HCT116 (cell line): ENCODE measurements at regions not wholly inside any gene's neighbourhood (a gene's known extent, or its start where the extent isn't known, plus 50 kb on each side); places are given as distances from the start of the nearest gene placed in this dataset.

Source experiments
- ATAC-seq: fragments of 200-7000 bp; cut with Tn5 transposase; 2 replicates; pipeline ENCODE4 v1.9.1; 2020; ENCODE audit warnings: mild to moderate bottlenecking, moderate library complexity
- BruUV-seq: library from RNA; stranded (reverse); fragments of 400-500 nt; replicated peaks from 2 replicates; lab custom pipeline; 2021; lab: Mats Ljungman, UMichigan
- CTCF ChIA-PET: fragments of 300-600 bp; sonication (Branson Sonifier 250); formaldehyde crosslinking; loops from one replicate; lab custom pipeline; 2021; ENCODE audit warnings: antibody characterized with exemption; lab: Charles Lee
- POLR2A ChIA-PET: fragments of 300-600, 350-600 bp; sonication (Branson Sonifier 250); formaldehyde crosslinking; loops from one replicate; lab custom pipeline; 2021; ENCODE audit warnings: antibody characterized with exemption; lab: Charles Lee
- RAD21 ChIA-PET, 2 experiments: fragments of 300-600 bp; sonication (Branson Sonifier 250); formaldehyde crosslinking; loops; one replicate each; lab custom pipeline; 2023; ENCODE audit warnings: low total read pairs in 2 of 2; ENCODE audit not compliant: uncharacterized antibody in 2 of 2, unreplicated experiment in 2 of 2, low non-redundant PET in 1 of 2; lab: Charles Lee
- DNase-seq: peaks from one replicate; pipeline ENCODE4 v3.0.0-alpha.2; 2010; ENCODE audit warnings: low read depth, low spot score
- H2AFZ ChIP-seq: fragments of 200-600 bp; shearing (Covaris generic), sonication (generic); 2 replicates; pipeline ENCODE4 v1.6.1; 2017; ENCODE audit warnings: low read depth, mixed run types, mixed read lengths, antibody characterized with exemption, low read length; ENCODE audit not compliant: poor library complexity, severe bottlenecking
- H3K27ac ChIP-seq: 2 replicates; pipeline ENCODE4 v1.5.1; 2012; ENCODE audit warnings: low read depth, low read length
- H3K27me3 ChIP-seq: fragments of 200-600 bp; sonication (generic); 2 replicates; pipeline ENCODE4 v1.6.1; 2016; ENCODE audit warnings: mixed run types, low read length, mixed read lengths; ENCODE audit not compliant: insufficient read depth
- H3K36me3 ChIP-seq, 2 experiments: fragments of 200-500 bp in 1 of 2; fragments of 200-600 bp in 1 of 2; sonication (Bioruptor generic) in 1 of 2; sonication (generic) in 1 of 2; 2 replicates each; pipeline versions ENCODE4 v1.5.1 to v1.6.1; 2014 to 2016; ENCODE audit warnings: low read length in 2 of 2, inconsistent platforms in 1 of 2, mixed read lengths in 1 of 2, mixed run types in 1 of 2; ENCODE audit not compliant: insufficient read depth in 2 of 2, control insufficient read depth in 1 of 2
- H3K4me1 ChIP-seq, 2 experiments: fragments of 200-600 bp in 1 of 2; sonication (generic) in 1 of 2; 2 replicates each; pipeline versions ENCODE4 v1.5.1 to v1.6.1; 2012 to 2017; ENCODE audit warnings: low read length in 2 of 2, inconsistent platforms in 1 of 2, mild to moderate bottlenecking in 1 of 2, mixed read lengths in 1 of 2, mixed run types in 1 of 2, moderate library complexity in 1 of 2; ENCODE audit not compliant: insufficient read depth in 2 of 2, control insufficient read depth in 1 of 2
- H3K4me2 ChIP-seq: fragments of 200-600 bp; sonication (generic); 2 replicates; pipeline ENCODE4 v1.6.1; 2017; ENCODE audit warnings: mixed run types, low read length, mixed read lengths
- H3K4me3 ChIP-seq, 2 experiments: fragments of 200-600 bp in 1 of 2; sonication (generic) in 1 of 2; replicated peaks in 1 of 2; 2 replicates each; pipeline ENCODE4 v1.5.1; 2011 to 2016; ENCODE audit warnings: low read length in 2 of 2, control low read depth in 1 of 2, low read depth in 1 of 2, mild to moderate bottlenecking in 1 of 2, mixed read lengths in 1 of 2, mixed run types in 1 of 2
- H3K79me2 ChIP-seq: fragments of 200-600 bp; sonication (generic); 2 replicates; pipeline ENCODE4 v1.6.1; 2017; ENCODE audit warnings: mild to moderate bottlenecking, mixed run types, low read length, moderate library complexity, mixed read lengths; ENCODE audit not compliant: insufficient read depth
- H3K9ac ChIP-seq: fragments of 200-600 bp; sonication (generic); 2 replicates; pipeline ENCODE4 v1.6.1; 2016; ENCODE audit warnings: low read length, mixed read lengths
- H3K9me2 ChIP-seq: fragments of 200-600 bp; sonication (generic), shearing (Covaris generic); 2 replicates; pipeline ENCODE4 v1.6.1; 2017; ENCODE audit warnings: mixed run types, mild to moderate bottlenecking, moderate library complexity; ENCODE audit not compliant: insufficient read depth
- H3K9me3 ChIP-seq, 2 experiments: fragments of 200-500 bp in 1 of 2; fragments of 200-600 bp in 1 of 2; sonication (Bioruptor generic) in 1 of 2; sonication (generic) in 1 of 2; 2 replicates each; pipeline ENCODE4 v1.6.1; 2014 to 2017; ENCODE audit warnings: low read length in 2 of 2, mixed read lengths in 2 of 2, inconsistent platforms in 1 of 2, low read depth in 1 of 2, mild to moderate bottlenecking in 1 of 2, mixed run types in 1 of 2, moderate library complexity in 1 of 2; ENCODE audit not compliant: control insufficient read depth in 1 of 2, insufficient read depth in 1 of 2
- H4K20me1 ChIP-seq: fragments of 200-600 bp; sonication (generic), shearing (Covaris generic); 2 replicates; pipeline ENCODE4 v1.6.1; 2017; ENCODE audit warnings: mixed run types, mild to moderate bottlenecking, moderate library complexity; ENCODE audit not compliant: insufficient read depth
- ATF3 ChIP-seq: IDR thresholded peaks from 2 replicates; pipeline ENCODE4 v1.6.1; 2012
- CBX3 ChIP-seq: IDR thresholded peaks from 2 replicates; pipeline ENCODE4 v1.6.1; 2012; ENCODE audit warnings: low read depth
- CEBPB ChIP-seq: IDR thresholded peaks from 2 replicates; pipeline ENCODE4 v1.6.1; 2012; ENCODE audit warnings: low read depth
- CTCF ChIP-seq, 3 experiments: fragments of 200-600 bp in 1 of 3; sonication (generic) in 1 of 3; IDR thresholded peaks in 2 of 3; conservative IDR thresholded peaks in 1 of 3; 2 replicates each; pipeline ENCODE4 v1.5.1; 2012 to 2017; ENCODE audit warnings: low read depth in 2 of 3, low read length in 2 of 3, antibody characterized with exemption in 1 of 3, borderline replicate concordance in 1 of 3, control low read depth in 1 of 3, mild to moderate bottlenecking in 1 of 3, mixed read lengths in 1 of 3, mixed run types in 1 of 3, moderate library complexity in 1 of 3; ENCODE audit not compliant: insufficient read depth in 1 of 3
- EGR1 ChIP-seq: IDR thresholded peaks from 2 replicates; pipeline ENCODE4 v1.6.1; 2012; ENCODE audit warnings: low read depth
- ELF1 ChIP-seq: IDR thresholded peaks from 2 replicates; pipeline ENCODE4 v1.6.1; 2012; ENCODE audit warnings: low read depth, borderline replicate concordance
- EZH2 ChIP-seq: fragments of 200-600 bp; sonication (generic); IDR thresholded peaks from 2 replicates; pipeline ENCODE4 v1.6.1; 2017; ENCODE audit warnings: antibody characterized with exemption, mixed run types
- FOSL1 ChIP-seq: IDR thresholded peaks from 2 replicates; pipeline ENCODE4 v1.6.1; 2012; ENCODE audit warnings: low read depth
- POLR2AphosphoS5 ChIP-seq: IDR thresholded peaks from 2 replicates; pipeline ENCODE4 v1.6.1; 2011; ENCODE audit warnings: mild to moderate bottlenecking, low read depth, low read length, moderate library complexity
- REST ChIP-seq: IDR thresholded peaks from 2 replicates; pipeline ENCODE4 v1.6.1; 2012; ENCODE audit warnings: low read depth
- SIN3A ChIP-seq: IDR thresholded peaks from 2 replicates; pipeline ENCODE4 v1.6.1; 2012; ENCODE audit warnings: low read depth
- SRF ChIP-seq: IDR thresholded peaks from 2 replicates; pipeline ENCODE4 v1.6.1; 2012; ENCODE audit warnings: low read depth
- YY1 ChIP-seq: IDR thresholded peaks from 2 replicates; pipeline ENCODE4 v1.6.1; 2011; ENCODE audit warnings: low read length, low read depth, moderate library complexity, mild to moderate bottlenecking; ENCODE audit not compliant: insufficient replicate concordance; ENCODE audit errors: extremely low read depth
- ZFX ChIP-seq: fragments of 450-650 bp; IDR thresholded peaks from 2 replicates; pipeline ENCODE4 v1.6.1; 2017
- ZNF274 ChIP-seq: fragments of 200-500 bp; sonication (Bioruptor generic); IDR thresholded peaks from 2 replicates; pipeline ENCODE4 v1.6.1; 2014; ENCODE audit warnings: mild to moderate bottlenecking, low read depth, low read length, inconsistent platforms
- intact Hi-C: fragments of 100-400 bp; cut with micrococcal nuclease; formaldehyde crosslinking; loops from 2 replicates; pipeline ENCODE4 v1.10.0; 2022

- ChIA-PET POLR2A (no interaction called here), RAD21 (no interaction called here), CTCF (no interaction called here)
- Histone ChIP-seq H3K27me3 (no peaks in the 10 kb centered on the region), H3K9me2 (no peaks in the 10 kb centered on the region), H3K9ac (no peak overlapping the region), H3K4me2 (no peak overlapping the region), H3K9me3 (no peaks in the 10 kb centered on the region), H3K4me3 (no peak overlapping the region), H4K20me1 (no peaks in the 10 kb centered on the region), H3K79me2 (no peaks in the 10 kb centered on the region), H3K36me3 (no peaks in the 10 kb centered on the region), H3K4me1 (no peaks in the 10 kb centered on the region), H2AFZ (no peak overlapping the region), H3K27ac (no peak overlapping the region)
- no peak for TF ChIP-seq POLR2AphosphoS5
- no peak for TF ChIP-seq EZH2
- no peak for TF ChIP-seq ZFX
- TF ChIP-seq SRF: no peak
- TF ChIP-seq ELF1: no peak
- no peak for TF ChIP-seq ZNF274
- TF ChIP-seq CEBPB: no peak
- no peak for TF ChIP-seq REST
- no peak for TF ChIP-seq YY1
- TF ChIP-seq CTCF (IDR thresholded peaks at IDR 0.05 in 2 of 3, conservative IDR thresholded peaks at IDR 0.05 in 1 of 3; ENCODE audit: borderline replicate concordance in 1 of 3, insufficient read depth in 1 of 3, low read depth in 2 of 3, low read length in 2 of 3): no peak
- TF ChIP-seq FOSL1: no peak
- no peak for TF ChIP-seq SIN3A
- no peak for TF ChIP-seq CBX3
- no peak for TF ChIP-seq ATF3
- no peak for TF ChIP-seq EGR1
- BruUV-seq: no TSS peak
- DNase-seq: no peak
- no peak for ATAC-seq
- intact Hi-C loops: no loop called here
These were observed 748.6 kb upstream of the GBE1 start for GRCh38 chr3:82509951-82510603.
